NB4 (cell line): ENCODE measurements at regions not wholly inside any gene's neighbourhood (a gene's known extent, or its start where the extent isn't known, plus 50 kb on each side); places are given as distances from the start of the nearest gene placed in this dataset.

Experiments used
- CTCF ChIP-seq: IDR thresholded peaks from one replicate; pipeline ENCODE4 v1.5.1; 2012; ENCODE audit warnings: low read depth, low read length
- MAX ChIP-seq: IDR thresholded peaks from 2 replicates; pipeline ENCODE4 v1.6.1; 2011; ENCODE audit warnings: low read depth, low read length
- POLR2A ChIP-seq: IDR thresholded peaks from 2 replicates; pipeline ENCODE4 v1.6.1; 2011; ENCODE audit warnings: mild to moderate bottlenecking; ENCODE audit not compliant: insufficient read length; ENCODE audit errors: extremely low read depth

GRCh38 chr4:104262678-104263077 lies 232.0 kb downstream of the CXXC4 start:
- TF ChIP-seq CTCF: no peak
- TF ChIP-seq POLR2A: no peak
- TF ChIP-seq MAX: no peak
